MCF 10A (cell line): ENCODE measurements at regions not wholly inside any gene's neighbourhood (a gene's known extent, or its start where the extent isn't known, plus 50 kb on each side); places are given as distances from the start of the nearest gene placed in this dataset.
A peak's percentile ranks its signal among the peaks of the same experiment; 100 is the strongest.

Experiments used
- BruUV-seq: library from RNA; stranded (reverse); fragments of 400-500 nt; replicated peaks from 2 replicates; lab custom pipeline; 2021; lab: Mats Ljungman, UMichigan
- CTCF ChIA-PET: fragments of 300-600 bp; sonication (Branson Sonifier 250); formaldehyde crosslinking; extraction: SDS; loops from one replicate; lab custom pipeline; 2021; ENCODE audit warnings: antibody characterized with exemption, inconsistent platforms; lab: Yijun Ruan, JAX
- POLR2A ChIA-PET: fragments of 300-600, 350-650 bp; sonication (Branson Sonifier 250); formaldehyde crosslinking; extraction: SDS; loops from one replicate; lab custom pipeline; 2020; ENCODE audit warnings: antibody characterized with exemption, inconsistent platforms; lab: Yijun Ruan, JAX
- DNase-seq: peaks from one replicate; pipeline ENCODE4 v3.0.0-alpha.2; 2018; ENCODE audit not compliant: unreplicated experiment
- H3K27ac Mint-ChIP-seq: one replicate; pipeline ENCODE4 v1.8.0; 2022; ENCODE audit warnings: mild to moderate bottlenecking, low read depth, mixed read lengths; ENCODE audit not compliant: unreplicated experiment
- H3K27me3 Mint-ChIP-seq: one replicate; pipeline ENCODE4 v1.8.0; 2022; ENCODE audit warnings: mixed read lengths; ENCODE audit not compliant: insufficient read depth, unreplicated experiment
- H3K36me3 Mint-ChIP-seq: one replicate; pipeline ENCODE4 v1.8.0; 2022; ENCODE audit warnings: mild to moderate bottlenecking, moderate library complexity, mixed read lengths; ENCODE audit not compliant: insufficient read depth, unreplicated experiment
- H3K4me1 Mint-ChIP-seq: one replicate; pipeline ENCODE4 v1.8.0; 2022; ENCODE audit warnings: mixed read lengths; ENCODE audit not compliant: insufficient read depth, unreplicated experiment
- H3K4me3 Mint-ChIP-seq: one replicate; pipeline ENCODE4 v1.8.0; 2022; ENCODE audit warnings: mild to moderate bottlenecking, moderate library complexity, mixed read lengths; ENCODE audit not compliant: unreplicated experiment
- H3K9me3 Mint-ChIP-seq: one replicate; pipeline ENCODE4 v1.8.0; 2022; ENCODE audit warnings: mixed read lengths; ENCODE audit not compliant: unreplicated experiment
- CTCF ChIP-seq: fragments of 200-600 bp; IDR thresholded peaks from one replicate; pipeline ENCODE4 v1.8.0; 2022; ENCODE audit warnings: antibody characterized with exemption, mild to moderate bottlenecking; ENCODE audit not compliant: unreplicated experiment
- intact Hi-C: fragments of 100-400 bp; cut with micrococcal nuclease; formaldehyde crosslinking; loops from 2 replicates; pipeline ENCODE4 v1.14.1; 2022

DNA sequence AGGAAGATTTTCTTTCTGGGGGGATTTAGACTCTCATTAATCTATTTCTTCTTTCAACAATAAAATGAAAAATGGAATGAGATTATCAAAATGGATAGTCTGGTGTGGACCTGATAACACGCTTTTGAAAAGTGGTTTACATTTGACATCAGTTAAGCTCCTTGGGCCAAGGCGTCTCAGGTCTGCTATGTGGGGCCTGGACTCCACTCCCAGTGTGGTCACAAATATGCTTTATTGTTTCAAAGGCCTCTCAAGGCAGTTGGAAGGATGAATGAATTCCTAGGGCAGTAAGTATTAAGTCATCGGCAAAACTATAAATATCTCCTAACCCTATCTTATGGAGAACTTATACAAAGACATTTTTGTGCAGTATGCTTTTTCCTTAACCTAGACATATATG is 74.5 kb downstream of the ETAA1 start:
- no peak for DNase-seq
- CTCF ChIA-PET: no interaction called here
- H3K36me3 Mint-ChIP-seq: no peaks in the 10 kb centered on the region
- no peak overlapping the region for H3K27ac Mint-ChIP-seq
- intact Hi-C loops: no loop called here
- POLR2A ChIA-PET: interaction anchor here (2.0 kb wide), 1 partner anchor 1037 kb away, joined by 6 read pairs; the partner anchor contains the start of gene MEIS1
- no peaks in the 10 kb centered on the region for H3K27me3 Mint-ChIP-seq
- no TSS peak for BruUV-seq
- no peak overlapping the region for H3K4me3 Mint-ChIP-seq
- peaks cover 8% of the 10 kb centered on the region for H3K4me1 Mint-ChIP-seq
- no peaks in the 10 kb centered on the region for H3K9me3 Mint-ChIP-seq
- no peak for TF ChIP-seq CTCF

DNA sequence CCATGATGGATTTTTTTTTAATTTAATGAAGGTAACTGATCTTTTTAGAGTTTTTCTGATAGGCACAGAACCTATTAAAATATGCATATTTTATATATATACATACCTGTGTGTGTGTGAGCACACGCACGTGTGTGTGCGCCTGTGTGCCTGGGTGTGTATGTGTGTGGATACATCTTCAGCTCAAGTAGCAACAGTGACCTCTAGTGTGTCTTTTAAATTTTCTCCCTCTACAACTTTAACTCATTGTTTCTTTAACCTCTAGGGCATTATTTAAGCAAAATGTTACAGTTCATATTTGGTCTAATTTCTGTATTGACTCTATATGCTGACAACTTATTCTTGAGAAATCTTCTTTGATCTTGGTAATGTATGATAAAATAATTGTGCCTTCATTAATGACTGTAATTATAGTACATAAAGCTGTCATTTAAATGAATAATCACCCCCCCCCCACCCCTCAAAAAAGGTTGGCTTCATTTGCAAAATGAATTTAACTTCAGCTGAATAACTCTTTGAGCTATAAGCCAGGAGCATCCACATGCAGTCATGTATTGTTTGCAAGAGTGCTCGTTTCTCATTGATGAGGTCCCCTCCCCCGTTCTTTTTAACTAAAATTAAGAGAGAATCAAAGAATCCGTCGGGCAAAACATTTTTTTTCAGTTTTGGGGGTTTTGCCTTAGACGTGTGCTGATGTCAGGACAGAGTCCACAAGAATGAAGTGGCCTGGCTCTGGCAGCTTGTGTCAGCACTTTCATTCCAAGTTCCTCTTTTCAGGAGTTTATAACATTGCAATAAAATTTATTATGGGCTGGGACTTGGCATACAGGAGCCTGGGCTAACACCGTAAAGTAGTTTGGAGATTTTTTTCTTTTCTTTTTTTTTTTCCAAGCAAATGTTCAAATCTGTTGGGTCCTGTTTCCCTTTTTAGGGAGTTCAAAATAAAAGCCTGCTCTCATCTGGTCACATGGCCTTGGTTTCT is 80.0 kb downstream of the ETAA1 start:
- no TSS peak for BruUV-seq
- H3K9me3 Mint-ChIP-seq: no peaks in the 10 kb centered on the region
- intact Hi-C loops: loop anchor here (1.0 to 5.0 kb wide), 8 partner anchors 154 to 1045 kb away; no protein-coding TSS in a partner anchor

GRCh38 chr2:67479261-67479660 is 82.1 kb downstream of the ETAA1 start:
- ChIA-PET POLR2A (interaction anchor here (1.6 kb wide), 1 partner anchor 367 kb away, joined by 3 read pairs; no protein-coding TSS in a partner anchor), CTCF (interaction anchor here (0.7 kb wide), 3 partner anchors 74 to 172 kb away, joined by 3 to 6 read pairs (median 4); no protein-coding TSS in a partner anchor)
- BruUV-seq: no TSS peak
- Mint-ChIP-seq H3K4me3 (no peak overlapping the region), H3K27me3 (no peaks in the 10 kb centered on the region), H3K4me1 (no peaks in the 10 kb centered on the region), H3K27ac (no peak overlapping the region), H3K36me3 (no peaks in the 10 kb centered on the region), H3K9me3 (no peaks in the 10 kb centered on the region)
- intact Hi-C loops: loop anchor here (5.0 kb wide), 4 partner anchors 368 to 1047 kb away; no protein-coding TSS in a partner anchor
- no peak for DNase-seq
- no peak for TF ChIP-seq CTCF

More for the DNA sequence above, 80.0 kb downstream of the ETAA1 start:
- Mint-ChIP-seq H3K27ac (peak overlapping the region; percentile 7), H3K4me3 (no peak overlapping the region), H3K27me3 (no peaks in the 10 kb centered on the region), H3K36me3 (no peaks in the 10 kb centered on the region), H3K4me1 (no peaks in the 10 kb centered on the region)
- TF ChIP-seq CTCF: peak; percentile 50
- DNase-seq: peak; percentile 56
- ChIA-PET POLR2A (interaction anchor here (0.6 to 2.1 kb wide), 6 partner anchors 13 to 1043 kb away, joined by 3 to 10 read pairs (median 6); partner anchors contain the start of gene MEIS1), CTCF (interaction anchor here (0.5 to 3.0 kb wide), 19 partner anchors 12 to 1451 kb away, joined by 3 to 24 read pairs (median 3); no protein-coding TSS in a partner anchor)

- BruUV-seq: no TSS peak
- intact Hi-C loops: no loop called here
- no peak for TF ChIP-seq CTCF
- H3K27ac Mint-ChIP-seq: peak overlapping the region; percentile 57
- ChIA-PET CTCF (no interaction called here), POLR2A (interaction anchor here (1.0 kb wide), 1 partner anchor 76 kb away, joined by 5 read pairs; no protein-coding TSS in a partner anchor)
- no peaks in the 10 kb centered on the region for H3K9me3 Mint-ChIP-seq
- peaks cover 6% of the 10 kb centered on the region for H3K36me3 Mint-ChIP-seq
- H3K4me1 Mint-ChIP-seq: peaks cover 20% of the 10 kb centered on the region
- DNase-seq: no peak
- no peak overlapping the region for H3K4me3 Mint-ChIP-seq
- H3K27me3 Mint-ChIP-seq: no peaks in the 10 kb centered on the region
Observed at GRCh38 chr2:67485431-67485830, 88.3 kb downstream of the ETAA1 start.
